ENCODE measurements at regions not wholly inside any gene's neighbourhood (a gene's known extent, or its start where the extent isn't known, plus 50 kb on each side); places are given as distances from the start of the nearest gene placed in this dataset.

DNA sequence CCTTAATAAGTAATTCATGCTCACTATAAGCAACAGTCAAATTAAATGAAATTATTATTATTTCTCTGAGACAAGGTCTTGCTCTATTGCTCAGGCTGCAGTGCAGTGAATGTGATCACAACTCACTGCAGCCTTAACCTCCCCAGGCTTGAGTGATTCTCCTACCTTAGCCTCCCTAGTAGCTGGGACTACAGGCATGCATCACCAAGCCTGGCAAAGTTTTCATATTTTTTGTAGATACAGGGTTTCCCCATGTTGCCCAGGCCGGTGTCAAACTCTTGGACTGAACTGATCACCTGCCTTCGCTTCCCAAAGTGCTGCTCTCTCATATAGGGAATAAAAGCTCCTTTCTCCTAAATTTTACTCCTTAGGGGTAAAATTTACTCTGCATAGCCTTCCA lies 74.9 kb upstream of the GAREM1 start:
- TF ChIP-seq POLR2A (IDR thresholded peaks at IDR 0.05), result no peak
- no peak for TF ChIP-seq CTCF (IDR thresholded peaks at IDR 0.05)
- TF ChIP-seq EP300 (IDR thresholded peaks at IDR 0.05), result no peak
- TF ChIP-seq POLR2AphosphoS5 (IDR thresholded peaks at IDR 0.05), result no peak

All from sigmoid colon (tissue), 4 donors.